ENCODE measurements at regions not wholly inside any gene's neighbourhood (a gene's known extent, or its start where the extent isn't known, plus 50 kb on each side); places are given as distances from the start of the nearest gene placed in this dataset.

DNA sequence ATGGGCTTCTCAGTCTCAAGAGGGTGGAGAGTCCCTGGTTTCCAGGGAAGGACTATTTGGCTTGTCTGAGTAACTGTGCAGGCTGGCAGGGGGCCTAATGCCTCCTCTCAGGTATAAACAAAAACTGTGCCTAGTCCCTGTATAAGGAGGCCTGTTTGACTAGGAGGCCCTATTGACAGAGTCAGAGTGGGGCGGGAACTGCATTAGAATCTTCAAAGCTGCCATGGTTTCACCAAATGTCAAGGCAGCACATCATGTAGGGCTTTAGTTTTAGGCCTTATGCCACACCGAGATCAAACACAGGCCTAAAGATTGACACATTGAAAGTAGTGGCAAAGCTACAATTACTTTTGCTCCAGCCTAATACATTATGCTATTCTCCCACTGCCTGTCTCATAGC lies 611.5 kb upstream of the B3GAT1 start (continued):
- TF ChIP-seq, protein P1, sequence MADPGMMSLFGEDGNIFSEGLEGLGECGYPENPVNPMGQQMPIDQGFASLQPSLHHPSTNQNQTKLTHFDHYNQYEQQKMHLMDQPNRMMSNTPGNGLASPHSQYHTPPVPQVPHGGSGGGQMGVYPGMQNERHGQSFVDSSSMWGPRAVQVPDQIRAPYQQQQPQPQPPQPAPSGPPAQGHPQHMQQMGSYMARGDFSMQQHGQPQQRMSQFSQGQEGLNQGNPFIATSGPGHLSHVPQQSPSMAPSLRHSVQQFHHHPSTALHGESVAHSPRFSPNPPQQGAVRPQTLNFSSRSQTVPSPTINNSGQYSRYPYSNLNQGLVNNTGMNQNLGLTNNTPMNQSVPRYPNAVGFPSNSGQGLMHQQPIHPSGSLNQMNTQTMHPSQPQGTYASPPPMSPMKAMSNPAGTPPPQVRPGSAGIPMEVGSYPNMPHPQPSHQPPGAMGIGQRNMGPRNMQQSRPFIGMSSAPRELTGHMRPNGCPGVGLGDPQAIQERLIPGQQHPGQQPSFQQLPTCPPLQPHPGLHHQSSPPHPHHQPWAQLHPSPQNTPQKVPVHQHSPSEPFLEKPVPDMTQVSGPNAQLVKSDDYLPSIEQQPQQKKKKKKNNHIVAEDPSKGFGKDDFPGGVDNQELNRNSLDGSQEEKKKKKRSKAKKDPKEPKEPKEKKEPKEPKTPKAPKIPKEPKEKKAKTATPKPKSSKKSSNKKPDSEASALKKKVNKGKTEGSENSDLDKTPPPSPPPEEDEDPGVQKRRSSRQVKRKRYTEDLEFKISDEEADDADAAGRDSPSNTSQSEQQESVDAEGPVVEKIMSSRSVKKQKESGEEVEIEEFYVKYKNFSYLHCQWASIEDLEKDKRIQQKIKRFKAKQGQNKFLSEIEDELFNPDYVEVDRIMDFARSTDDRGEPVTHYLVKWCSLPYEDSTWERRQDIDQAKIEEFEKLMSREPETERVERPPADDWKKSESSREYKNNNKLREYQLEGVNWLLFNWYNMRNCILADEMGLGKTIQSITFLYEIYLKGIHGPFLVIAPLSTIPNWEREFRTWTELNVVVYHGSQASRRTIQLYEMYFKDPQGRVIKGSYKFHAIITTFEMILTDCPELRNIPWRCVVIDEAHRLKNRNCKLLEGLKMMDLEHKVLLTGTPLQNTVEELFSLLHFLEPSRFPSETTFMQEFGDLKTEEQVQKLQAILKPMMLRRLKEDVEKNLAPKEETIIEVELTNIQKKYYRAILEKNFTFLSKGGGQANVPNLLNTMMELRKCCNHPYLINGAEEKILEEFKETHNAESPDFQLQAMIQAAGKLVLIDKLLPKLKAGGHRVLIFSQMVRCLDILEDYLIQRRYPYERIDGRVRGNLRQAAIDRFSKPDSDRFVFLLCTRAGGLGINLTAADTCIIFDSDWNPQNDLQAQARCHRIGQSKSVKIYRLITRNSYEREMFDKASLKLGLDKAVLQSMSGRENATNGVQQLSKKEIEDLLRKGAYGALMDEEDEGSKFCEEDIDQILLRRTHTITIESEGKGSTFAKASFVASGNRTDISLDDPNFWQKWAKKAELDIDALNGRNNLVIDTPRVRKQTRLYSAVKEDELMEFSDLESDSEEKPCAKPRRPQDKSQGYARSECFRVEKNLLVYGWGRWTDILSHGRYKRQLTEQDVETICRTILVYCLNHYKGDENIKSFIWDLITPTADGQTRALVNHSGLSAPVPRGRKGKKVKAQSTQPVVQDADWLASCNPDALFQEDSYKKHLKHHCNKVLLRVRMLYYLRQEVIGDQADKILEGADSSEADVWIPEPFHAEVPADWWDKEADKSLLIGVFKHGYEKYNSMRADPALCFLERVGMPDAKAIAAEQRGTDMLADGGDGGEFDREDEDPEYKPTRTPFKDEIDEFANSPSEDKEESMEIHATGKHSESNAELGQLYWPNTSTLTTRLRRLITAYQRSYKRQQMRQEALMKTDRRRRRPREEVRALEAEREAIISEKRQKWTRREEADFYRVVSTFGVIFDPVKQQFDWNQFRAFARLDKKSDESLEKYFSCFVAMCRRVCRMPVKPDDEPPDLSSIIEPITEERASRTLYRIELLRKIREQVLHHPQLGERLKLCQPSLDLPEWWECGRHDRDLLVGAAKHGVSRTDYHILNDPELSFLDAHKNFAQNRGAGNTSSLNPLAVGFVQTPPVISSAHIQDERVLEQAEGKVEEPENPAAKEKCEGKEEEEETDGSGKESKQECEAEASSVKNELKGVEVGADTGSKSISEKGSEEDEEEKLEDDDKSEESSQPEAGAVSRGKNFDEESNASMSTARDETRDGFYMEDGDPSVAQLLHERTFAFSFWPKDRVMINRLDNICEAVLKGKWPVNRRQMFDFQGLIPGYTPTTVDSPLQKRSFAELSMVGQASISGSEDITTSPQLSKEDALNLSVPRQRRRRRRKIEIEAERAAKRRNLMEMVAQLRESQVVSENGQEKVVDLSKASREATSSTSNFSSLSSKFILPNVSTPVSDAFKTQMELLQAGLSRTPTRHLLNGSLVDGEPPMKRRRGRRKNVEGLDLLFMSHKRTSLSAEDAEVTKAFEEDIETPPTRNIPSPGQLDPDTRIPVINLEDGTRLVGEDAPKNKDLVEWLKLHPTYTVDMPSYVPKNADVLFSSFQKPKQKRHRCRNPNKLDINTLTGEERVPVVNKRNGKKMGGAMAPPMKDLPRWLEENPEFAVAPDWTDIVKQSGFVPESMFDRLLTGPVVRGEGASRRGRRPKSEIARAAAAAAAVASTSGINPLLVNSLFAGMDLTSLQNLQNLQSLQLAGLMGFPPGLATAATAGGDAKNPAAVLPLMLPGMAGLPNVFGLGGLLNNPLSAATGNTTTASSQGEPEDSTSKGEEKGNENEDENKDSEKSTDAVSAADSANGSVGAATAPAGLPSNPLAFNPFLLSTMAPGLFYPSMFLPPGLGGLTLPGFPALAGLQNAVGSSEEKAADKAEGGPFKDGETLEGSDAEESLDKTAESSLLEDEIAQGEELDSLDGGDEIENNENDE (IDR thresholded peaks at IDR 0.05; ENCODE audit: insufficient replicate concordance, low read length): no peak
- TF ChIP-seq RNF2 (IDR thresholded peaks at IDR 0.05; ENCODE audit: borderline replicate concordance, low read depth, low read length, missing control alignments, poor library complexity, severe bottlenecking): no peak
- no peak for TF ChIP-seq ZNF274 (IDR thresholded peaks at IDR 0.05; ENCODE audit: borderline replicate concordance, extremely low read depth, low read length)
- TF ChIP-seq TAF7 (optimal IDR thresholded peaks at IDR 0.05; ENCODE audit: borderline replicate concordance, low read depth, low read length): no peak
- TF ChIP-seq JUND (IDR thresholded peaks at IDR 0.05; ENCODE audit: low read length): no peak
- no peak for TF ChIP-seq YY1 (IDR thresholded peaks at IDR 0.05; ENCODE audit: low read depth, low read length)
- no peak for TF ChIP-seq TAF1 (IDR thresholded peaks at IDR 0.05; ENCODE audit: low read depth, low read length)
- TF ChIP-seq RBBP5 (IDR thresholded peaks at IDR 0.05; ENCODE audit: borderline replicate concordance, low read depth, low read length): no peak
- no peak for TF ChIP-seq SAP30 (IDR thresholded peaks at IDR 0.05; ENCODE audit: insufficient read depth, insufficient replicate concordance, low read length)
- TF ChIP-seq SP4 (IDR thresholded peaks at IDR 0.05; ENCODE audit: low read length): no peak
- TF ChIP-seq SIX5 (IDR thresholded peaks at IDR 0.05; ENCODE audit: low read depth, low read length): no peak
- TF ChIP-seq, protein P2, sequence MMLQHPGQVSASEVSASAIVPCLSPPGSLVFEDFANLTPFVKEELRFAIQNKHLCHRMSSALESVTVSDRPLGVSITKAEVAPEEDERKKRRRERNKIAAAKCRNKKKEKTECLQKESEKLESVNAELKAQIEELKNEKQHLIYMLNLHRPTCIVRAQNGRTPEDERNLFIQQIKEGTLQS (IDR thresholded peaks at IDR 0.05; ENCODE audit: insufficient read depth, low read depth, low read length): no peak
